HG02943 (cell line): ENCODE measurements at regions not wholly inside any gene's neighbourhood (a gene's known extent, or its start where the extent isn't known, plus 50 kb on each side); places are given as distances from the start of the nearest gene placed in this dataset.

Source experiments
- ATAC-seq: cut with Tn5 transposase; IDR thresholded peaks from one replicate; pipeline ENCODE4 v1.9.1; 2021; ENCODE audit warnings: mild to moderate bottlenecking, low read depth, moderate library complexity; ENCODE audit not compliant: unreplicated experiment

GRCh38 chr16:79449067-79449769 is 151.3 kb downstream of the MAF start:
- ATAC-seq, result no peak

- ATAC-seq, result no peak
Measured at GRCh38 chr16:79444572-79444971, 156.0 kb downstream of the MAF start.

DNA sequence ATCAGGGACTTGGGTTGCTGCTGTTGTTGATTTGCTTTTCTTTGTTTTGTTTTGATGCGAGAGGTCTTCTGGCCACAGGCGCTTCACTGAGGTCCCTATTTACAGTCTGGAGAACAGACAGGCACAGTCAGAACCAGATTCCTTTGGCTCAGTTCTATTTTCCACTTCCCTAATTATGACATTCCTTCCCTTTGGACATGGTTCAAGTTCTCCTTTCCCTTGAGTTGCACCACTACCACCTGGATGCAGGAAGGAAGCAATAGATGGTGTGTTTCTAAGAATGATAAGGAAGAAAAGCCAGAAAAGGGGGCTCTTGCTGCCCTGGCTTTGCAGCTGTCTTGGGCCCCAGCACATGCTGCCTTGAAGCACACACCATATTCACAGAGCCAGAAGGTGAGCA is 160.6 kb downstream of the MAF start:
- ATAC-seq, result no peak

GRCh38 chr16:79437764-79438751 is 162.5 kb downstream of the MAF start:
- no peak for ATAC-seq

- ATAC-seq, result no peak
Measured at GRCh38 chr16:79436885-79437284, 163.7 kb downstream of the MAF start.

DNA sequence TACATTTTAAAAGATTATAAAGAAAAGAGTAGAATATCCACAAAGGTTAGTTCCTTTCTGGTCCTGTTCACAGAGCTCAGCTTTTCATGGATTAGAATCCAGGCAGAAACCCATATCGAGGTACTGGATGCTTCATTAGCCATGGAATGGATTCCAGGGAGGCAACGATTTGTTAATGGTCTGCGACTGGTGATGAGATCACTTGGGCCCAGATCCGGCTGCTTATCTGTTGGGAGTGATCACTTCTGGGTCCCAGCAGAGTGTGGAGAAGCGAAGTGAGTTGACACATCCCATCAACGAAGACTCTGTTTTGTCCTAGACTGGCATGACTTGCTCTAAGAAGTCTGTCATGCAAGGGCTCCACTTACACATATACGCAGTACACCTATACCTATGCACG is 165.8 kb downstream of the MAF start:
- ATAC-seq, result no peak

GRCh38 chr16:79434092-79434491 is 166.4 kb downstream of the MAF start:
- no peak for ATAC-seq

DNA sequence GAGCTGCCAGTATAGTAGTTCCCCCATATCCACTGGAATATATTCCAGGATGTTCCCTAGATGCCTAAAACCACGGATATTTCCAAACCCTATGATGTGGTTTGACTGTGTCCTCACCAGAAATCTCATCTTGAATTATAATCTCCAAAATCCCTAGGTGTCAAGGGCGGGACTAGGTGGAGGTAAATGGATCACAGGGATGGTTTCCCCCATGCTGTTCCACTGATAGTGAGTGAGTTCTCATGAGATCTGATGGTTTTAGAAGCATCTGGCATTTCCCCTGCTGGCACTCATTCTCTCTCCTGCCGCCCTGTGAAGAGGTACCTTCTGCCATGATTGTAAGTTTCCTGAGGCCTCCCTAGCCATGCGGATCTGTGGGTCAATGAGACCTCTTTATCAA is 168.6 kb downstream of the MAF start:
- no peak for ATAC-seq

DNA sequence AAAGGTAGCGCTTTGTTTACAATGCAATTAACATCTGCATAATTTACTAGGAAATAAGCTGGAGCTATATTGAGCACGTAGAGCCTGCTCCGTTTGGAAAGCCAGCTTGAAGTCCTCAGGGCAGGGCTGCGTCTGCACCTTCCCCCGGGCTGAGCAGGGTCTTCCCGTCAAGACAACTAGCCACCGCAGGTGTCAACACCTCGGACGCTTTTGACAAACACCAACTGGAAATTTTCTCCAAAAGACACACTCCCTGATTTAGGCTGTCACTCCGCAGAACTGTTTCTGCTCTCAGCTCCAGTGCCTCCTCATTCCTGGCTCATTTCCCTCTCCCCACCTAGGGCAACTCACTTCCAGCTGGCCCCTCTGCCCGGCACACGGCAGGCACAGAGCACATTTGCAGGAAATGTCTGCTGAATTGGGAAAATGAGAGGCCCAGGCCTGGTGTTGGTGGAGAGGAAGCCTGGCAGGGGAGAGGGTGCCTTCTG is 170.3 kb downstream of the MAF start:
- no peak for ATAC-seq

- no peak for ATAC-seq
Measured at GRCh38 chr16:79429381-79430190, 171.0 kb downstream of the MAF start.

GRCh38 chr16:79426663-79427062 is 173.9 kb downstream of the MAF start:
- ATAC-seq, result no peak

GRCh38 chr16:79422064-79422463 is 178.5 kb downstream of the MAF start:
- ATAC-seq, result no peak

- ATAC-seq, result no peak
Measured at GRCh38 chr16:79421126-79421525, 179.4 kb downstream of the MAF start.

- ATAC-seq, result no peak
Measured at GRCh38 chr16:79420493-79420892, 180.0 kb downstream of the MAF start.

DNA sequence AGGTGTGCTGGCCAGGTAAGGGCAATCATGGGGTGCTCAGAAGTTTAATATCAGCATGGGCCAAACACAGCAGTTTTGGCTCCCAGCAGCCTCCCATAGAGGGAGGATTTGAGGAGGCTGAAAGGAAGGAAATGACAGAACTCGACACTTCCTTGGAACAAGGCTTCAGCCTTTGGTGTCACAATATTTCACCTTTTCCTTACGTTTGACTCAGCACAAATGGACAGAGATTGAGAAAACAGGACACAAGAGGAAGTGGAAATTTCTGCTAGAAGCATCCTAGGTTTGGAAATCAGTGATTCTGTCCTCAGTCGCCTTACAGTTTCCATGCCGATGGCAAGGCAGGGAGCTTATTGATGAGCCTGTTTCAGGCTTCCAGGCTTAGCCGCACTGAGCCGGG is 181.4 kb downstream of the MAF start:
- ATAC-seq, result no peak

DNA sequence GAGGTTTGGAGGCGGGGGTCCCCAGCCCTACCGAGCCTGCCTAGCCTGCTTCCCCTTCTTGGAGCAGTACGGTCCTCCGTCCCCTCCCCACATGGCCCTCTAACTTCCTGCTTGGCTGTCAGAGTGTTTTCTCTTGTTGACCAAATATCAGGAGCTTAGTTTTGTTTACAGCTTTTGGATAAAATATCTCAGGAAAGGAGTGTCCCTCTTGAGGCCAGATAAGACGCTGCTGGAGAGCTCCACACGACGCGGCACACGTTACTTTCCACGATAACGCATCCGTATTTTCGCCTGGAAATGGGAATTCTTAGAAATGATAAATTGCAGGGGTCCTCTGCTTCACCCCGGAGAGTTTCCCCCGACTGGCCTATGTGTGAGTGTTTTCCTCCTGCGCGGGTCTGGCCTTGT is 182.9 kb downstream of the MAF start:
- no peak for ATAC-seq

DNA sequence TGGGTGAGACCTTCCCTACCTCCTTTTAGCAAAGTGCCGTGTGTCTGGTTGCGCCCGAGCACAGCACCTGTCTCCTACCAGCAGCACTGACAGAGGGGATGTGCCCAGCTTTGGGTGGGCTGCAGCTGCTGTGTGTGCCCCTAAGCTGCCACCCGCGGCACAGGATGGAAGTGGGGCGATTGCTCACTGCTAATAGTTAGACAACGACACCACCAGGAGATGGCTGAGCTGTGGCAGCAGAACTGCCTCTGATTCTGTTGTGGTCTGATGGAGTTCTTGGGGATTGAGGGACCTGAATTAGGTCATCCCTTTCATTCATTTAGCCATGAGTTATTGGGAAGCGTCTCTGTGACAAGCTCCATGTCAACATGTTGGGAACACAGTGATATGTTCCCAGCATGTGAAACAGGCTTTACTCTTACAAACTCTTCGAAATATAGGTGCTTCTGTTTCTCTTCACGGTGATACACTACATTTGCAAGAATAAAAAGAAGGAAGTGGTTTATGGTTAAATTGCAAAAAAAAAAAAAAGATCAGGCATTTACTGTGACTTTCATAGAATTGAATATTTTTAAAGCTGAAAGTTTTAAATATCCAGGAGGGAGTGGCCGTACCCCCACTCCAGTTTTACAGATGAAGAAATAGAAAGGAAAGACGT is 184.4 kb downstream of the MAF start:
- no peak for ATAC-seq

GRCh38 chr16:79412783-79413225 is 187.7 kb downstream of the MAF start:
- no peak for ATAC-seq

- ATAC-seq, result no peak
Measured at GRCh38 chr16:79411805-79412204, 188.7 kb downstream of the MAF start.

GRCh38 chr16:79411357-79411756 is 189.2 kb downstream of the MAF start:
- no peak for ATAC-seq
